CD4-positive, alpha-beta memory T cell (primary cell): ENCODE measurements at regions not wholly inside any gene's neighbourhood (a gene's known extent, or its start where the extent isn't known, plus 50 kb on each side); places are given as distances from the start of the nearest gene placed in this dataset.

Experiments used
- CTCF ChIA-PET: fragments of 350-600 bp; sonication (Branson Sonifier 250); formaldehyde crosslinking; loops from one replicate; lab custom pipeline; 2021; ENCODE audit warnings: inconsistent platforms; ENCODE audit not compliant: partially characterized antibody; lab: Charles Lee
- POLR2A ChIA-PET: fragments of 350-600 bp; sonication (Branson Sonifier 250); formaldehyde crosslinking; loops from one replicate; lab custom pipeline; 2021; ENCODE audit not compliant: partially characterized antibody; lab: Charles Lee
- DNase-seq, 5 donors: peaks; one replicate each; pipeline versions ENCODE4 v3.0.0 to v3.0.0-alpha.2; 2020 to 2022; ENCODE audit warnings: mixed read lengths in 1 of 5
- H3K27ac ChIP-seq: one replicate; pipeline ENCODE4 v1.7.0; 2013; ENCODE audit warnings: low read depth, low read length
- H3K27me3 ChIP-seq: 2 replicates; pipeline ENCODE4 v1.7.0; 2013; ENCODE audit warnings: mild to moderate bottlenecking, low read length, moderate library complexity; ENCODE audit not compliant: insufficient read depth
- H3K36me3 ChIP-seq: 2 replicates; pipeline ENCODE4 v1.7.0; 2013; ENCODE audit warnings: mild to moderate bottlenecking, low read length, moderate library complexity; ENCODE audit not compliant: insufficient read depth
- H3K4me1 ChIP-seq: 2 replicates; pipeline ENCODE4 v1.7.0; 2013; ENCODE audit warnings: mild to moderate bottlenecking, low read length, moderate library complexity; ENCODE audit not compliant: insufficient read depth
- H3K4me3 ChIP-seq, 2 donors: one replicate each; pipeline ENCODE4 v1.7.0; 2013; ENCODE audit warnings: low read length in 2 of 2, mild to moderate bottlenecking in 1 of 2
- H3K9me3 ChIP-seq, 2 donors: one replicate each; pipeline ENCODE4 v1.7.0; 2013; ENCODE audit warnings: low read length in 2 of 2, control low read depth in 1 of 2; ENCODE audit not compliant: control insufficient read depth in 1 of 2
- H3K27ac Mint-ChIP-seq, 7 donors: one replicate each; pipeline ENCODE4 v1.8.0; 2020 to 2021; ENCODE audit warnings: mixed read lengths in 7 of 7, mild to moderate bottlenecking in 6 of 7, inconsistent platforms in 3 of 7, moderate library complexity in 3 of 7
- H3K27me3 Mint-ChIP-seq, 2 donors: one replicate each; pipeline ENCODE4 v1.8.0; 2020 to 2021; ENCODE audit warnings: mixed read lengths in 2 of 2
- H3K36me3 Mint-ChIP-seq, 2 donors: one replicate each; pipeline ENCODE4 v1.8.0; 2020 to 2021; ENCODE audit warnings: mixed read lengths in 2 of 2, inconsistent platforms in 1 of 2, mild to moderate bottlenecking in 1 of 2
- H3K4me1 Mint-ChIP-seq, 4 donors: one replicate each; pipeline ENCODE4 v1.8.0; 2020 to 2021; ENCODE audit warnings: mixed read lengths in 4 of 4, mild to moderate bottlenecking in 1 of 4
- H3K4me3 Mint-ChIP-seq, 8 donors: one replicate each; pipeline ENCODE4 v1.8.0; 2020 to 2021; ENCODE audit warnings: mixed read lengths in 8 of 8, mild to moderate bottlenecking in 7 of 8, moderate library complexity in 6 of 8, inconsistent platforms in 3 of 8
- H3K9me3 Mint-ChIP-seq, 8 donors: one replicate each; pipeline ENCODE4 v1.8.0; 2020 to 2021; ENCODE audit warnings: mixed read lengths in 8 of 8, mild to moderate bottlenecking in 5 of 8, inconsistent platforms in 3 of 8, moderate library complexity in 1 of 8
- intact Hi-C: fragments of 100-400 bp; cut with micrococcal nuclease; formaldehyde crosslinking; loops from one replicate; pipeline ENCODE4 v1.15.1; 2023

- Histone ChIP-seq H3K4me3 (no peak overlapping the region), H3K36me3 (no peaks in the 10 kb centered on the region), H3K9me3 (peaks cover 0 to 5% of the 10 kb centered on the region in 2 donors), H3K4me1 (no peaks in the 10 kb centered on the region), H3K27me3 (no peaks in the 10 kb centered on the region), H3K27ac (no peak overlapping the region)
- peaks cover 0 to 2% of the 10 kb centered on the region in 2 donors for H3K36me3 Mint-ChIP-seq
- ChIA-PET CTCF (no interaction called here), POLR2A (no interaction called here)
- DNase-seq, result no peak
- no peak overlapping the region for H3K4me3 Mint-ChIP-seq
- no peak overlapping the region for H3K27ac Mint-ChIP-seq
- no peaks in the 10 kb centered on the region for H3K4me1 Mint-ChIP-seq
- intact Hi-C loops, result no loop called here
- peaks cover 0 to 25% (median 14%) of the 10 kb centered on the region in 8 donors for H3K9me3 Mint-ChIP-seq
- no peaks in the 10 kb centered on the region for H3K27me3 Mint-ChIP-seq
Observed at GRCh38 chr4:179977378-179977777, 2265.8 kb upstream of the TENM3 start.

- Histone ChIP-seq H3K27ac (no peak overlapping the region), H3K36me3 (no peaks in the 10 kb centered on the region), H3K9me3 (no peaks in the 10 kb centered on the region), H3K4me1 (no peaks in the 10 kb centered on the region), H3K4me3 (no peak overlapping the region), H3K27me3 (no peaks in the 10 kb centered on the region)
- intact Hi-C loops, result no loop called here
- Mint-ChIP-seq H3K36me3 (no peaks in the 10 kb centered on the region), H3K4me3 (no peak overlapping the region), H3K4me1 (no peaks in the 10 kb centered on the region), H3K27ac (no peak overlapping the region), H3K27me3 (no peaks in the 10 kb centered on the region), H3K9me3 (peaks cover 0 to 22% (median 9%) of the 10 kb centered on the region in 8 donors)
- POLR2A ChIA-PET, result no interaction called here
- DNase-seq, result no peak
- CTCF ChIA-PET, result no interaction called here
Observed at GRCh38 chr4:179981161-179981560, 2262.0 kb upstream of the TENM3 start.

GRCh38 chr4:179989975-179990374, 2253.2 kb upstream of the TENM3 start:
- no peaks in the 10 kb centered on the region for H3K4me1 ChIP-seq
- ChIA-PET POLR2A (no interaction called here), CTCF (no interaction called here)
- H3K36me3 ChIP-seq, result no peaks in the 10 kb centered on the region
- no peak for DNase-seq
- Mint-ChIP-seq H3K27ac (no peak overlapping the region), H3K4me3 (no peak overlapping the region), H3K9me3 (peaks cover 2 to 26% (median 11%) of the 10 kb centered on the region in 8 donors), H3K36me3 (no peaks in the 10 kb centered on the region), H3K27me3 (no peaks in the 10 kb centered on the region), H3K4me1 (no peaks in the 10 kb centered on the region)
- intact Hi-C loops, result no loop called here
- no peaks in the 10 kb centered on the region for H3K9me3 ChIP-seq
- no peak overlapping the region for H3K4me3 ChIP-seq
- H3K27ac ChIP-seq, result no peak overlapping the region
- no peaks in the 10 kb centered on the region for H3K27me3 ChIP-seq

GRCh38 chr4:180009316-180009715, 2233.9 kb upstream of the TENM3 start:
- no peak for DNase-seq
- Mint-ChIP-seq H3K27ac (no peak overlapping the region), H3K36me3 (no peaks in the 10 kb centered on the region), H3K4me3 (no peak overlapping the region), H3K9me3 (peaks cover 0 to 11% (median 4%) of the 10 kb centered on the region in 8 donors), H3K27me3 (no peaks in the 10 kb centered on the region), H3K4me1 (no peaks in the 10 kb centered on the region)
- Histone ChIP-seq H3K27ac (no peak overlapping the region), H3K27me3 (no peaks in the 10 kb centered on the region), H3K4me1 (no peaks in the 10 kb centered on the region), H3K36me3 (no peaks in the 10 kb centered on the region), H3K9me3 (peaks cover 0 to 3% of the 10 kb centered on the region in 2 donors), H3K4me3 (no peak overlapping the region)
- ChIA-PET POLR2A (no interaction called here), CTCF (no interaction called here)
- intact Hi-C loops, result no loop called here

- intact Hi-C loops, result no loop called here
- DNase-seq, result no peak
- no peaks in the 10 kb centered on the region for H3K36me3 Mint-ChIP-seq
Observed at GRCh38 chr4:180028682-180029081, 2214.5 kb upstream of the TENM3 start.

GRCh38 chr4:180031330-180031729, 2211.9 kb upstream of the TENM3 start:
- no peaks in the 10 kb centered on the region for H3K4me1 Mint-ChIP-seq
- no peak for DNase-seq
- H3K27ac Mint-ChIP-seq, result no peak overlapping the region
- H3K27me3 Mint-ChIP-seq, result no peaks in the 10 kb centered on the region
- intact Hi-C loops, result no loop called here
- no peak overlapping the region for H3K4me3 Mint-ChIP-seq
- POLR2A ChIA-PET, result no interaction called here
- Histone ChIP-seq H3K27me3 (no peaks in the 10 kb centered on the region), H3K9me3 (no peaks in the 10 kb centered on the region), H3K36me3 (no peaks in the 10 kb centered on the region), H3K4me1 (no peaks in the 10 kb centered on the region), H3K4me3 (no peak overlapping the region), H3K27ac (no peak overlapping the region)
- peaks cover 0 to 12% (median 5%) of the 10 kb centered on the region in 8 donors for H3K9me3 Mint-ChIP-seq
- no peaks in the 10 kb centered on the region for H3K36me3 Mint-ChIP-seq
- CTCF ChIA-PET, result no interaction called here

More at GRCh38 chr4:180028682-180029081, 2214.5 kb upstream of the TENM3 start:
- Histone ChIP-seq H3K4me3 (no peak overlapping the region), H3K4me1 (no peaks in the 10 kb centered on the region), H3K36me3 (no peaks in the 10 kb centered on the region), H3K9me3 (no peaks in the 10 kb centered on the region), H3K27ac (no peak overlapping the region), H3K27me3 (no peaks in the 10 kb centered on the region)
- Mint-ChIP-seq H3K9me3 (peaks cover 0 to 8% (median 4%) of the 10 kb centered on the region in 8 donors), H3K27me3 (no peaks in the 10 kb centered on the region), H3K27ac (no peak overlapping the region), H3K4me1 (no peaks in the 10 kb centered on the region), H3K4me3 (no peak overlapping the region)
- POLR2A ChIA-PET, result no interaction called here
- CTCF ChIA-PET, result no interaction called here

GRCh38 chr4:180041576-180041975, 2201.6 kb upstream of the TENM3 start:
- Histone ChIP-seq H3K36me3 (no peaks in the 10 kb centered on the region), H3K27ac (no peak overlapping the region), H3K27me3 (no peaks in the 10 kb centered on the region), H3K4me3 (no peak overlapping the region), H3K4me1 (no peaks in the 10 kb centered on the region), H3K9me3 (no peaks in the 10 kb centered on the region)
- intact Hi-C loops, result no loop called here
- H3K4me3 Mint-ChIP-seq, result no peak overlapping the region
- H3K27ac Mint-ChIP-seq, result no peak overlapping the region
- CTCF ChIA-PET, result no interaction called here
- H3K9me3 Mint-ChIP-seq, result peaks cover 0 to 11% (median 6%) of the 10 kb centered on the region in 8 donors
- no peak for DNase-seq
- no peaks in the 10 kb centered on the region for H3K36me3 Mint-ChIP-seq
- H3K27me3 Mint-ChIP-seq, result no peaks in the 10 kb centered on the region
- POLR2A ChIA-PET, result no interaction called here
- no peaks in the 10 kb centered on the region for H3K4me1 Mint-ChIP-seq

GRCh38 chr4:180052629-180053028, 2190.6 kb upstream of the TENM3 start:
- Mint-ChIP-seq H3K27me3 (peaks cover 5 to 13% of the 10 kb centered on the region in 2 donors), H3K27ac (no peak overlapping the region), H3K4me1 (peaks cover 1 to 5% (median 3%) of the 10 kb centered on the region in 4 donors), H3K9me3 (peaks cover 0 to 20% (median 4%) of the 10 kb centered on the region in 8 donors), H3K36me3 (no peaks in the 10 kb centered on the region), H3K4me3 (no peak overlapping the region)
- ChIA-PET POLR2A (no interaction called here), CTCF (no interaction called here)
- intact Hi-C loops, result no loop called here
- H3K4me1 ChIP-seq, result no peaks in the 10 kb centered on the region
- no peak overlapping the region for H3K27ac ChIP-seq
- no peak overlapping the region for H3K4me3 ChIP-seq
- H3K36me3 ChIP-seq, result no peaks in the 10 kb centered on the region
- no peak for DNase-seq
- no peaks in the 10 kb centered on the region for H3K9me3 ChIP-seq
- no peaks in the 10 kb centered on the region for H3K27me3 ChIP-seq
